ENCODE measurements at regions not wholly inside any gene's neighbourhood (a gene's known extent, or its start where the extent isn't known, plus 50 kb on each side); places are given as distances from the start of the nearest gene placed in this dataset.
"Not testable (repeated sequence)": the region's sequence is repeated elsewhere in the genome, so short reads cannot be mapped to it uniquely, and the experiment has no call there.

GRCh38 chr19:37303591-37304171 is 67.2 kb upstream of the ZNF527 start:
- DNase-seq (no peak), ATAC-seq (no peak)
- intact Hi-C loops (cut with DNase I, micrococcal nuclease): no loop called here

- DNase-seq (no peak), ATAC-seq (no peak)
- intact Hi-C loops (cut with DNase I, micrococcal nuclease): no loop called here
These were observed 66.6 kb upstream of the ZNF527 start for GRCh38 chr19:37304190-37304883.

- intact Hi-C loops (cut with DNase I, micrococcal nuclease): no loop called here
- ATAC-seq (no peak), DNase-seq (no peak)
These were observed 66.0 kb upstream of the ZNF527 start for GRCh38 chr19:37304884-37305255.

- intact Hi-C loops (cut with DNase I, micrococcal nuclease): no loop called here
- ATAC-seq: no peak
- DNase-seq: no peak
These were observed 64.4 kb upstream of the ZNF527 start for GRCh38 chr19:37306383-37306963.

- ATAC-seq (no peak), DNase-seq (no peak)
- intact Hi-C loops (cut with DNase I, micrococcal nuclease): no loop called here
These were observed 60.9 kb upstream of the ZNF527 start for GRCh38 chr19:37309834-37310575.

- peak; percentile 73 for ATAC-seq
- intact Hi-C loops (cut with DNase I, micrococcal nuclease): not testable (repeated sequence)
These were observed 58.2 kb upstream of the ZNF527 start for GRCh38 chr19:37312531-37313334.

GRCh38 chr19:37313335-37313627 is 57.6 kb upstream of the ZNF527 start:
- intact Hi-C loops (cut with DNase I, micrococcal nuclease): no loop called here
- DNase-seq: no peak
- ATAC-seq: no peak

More at GRCh38 chr19:37312531-37313334, 58.2 kb upstream of the ZNF527 start:
- DNase-seq: peak; percentile 47 to 54

GRCh38 chr19:37317403-37318209 is 53.3 kb upstream of the ZNF527 start:
- ATAC-seq (peak; percentile 97), DNase-seq (peak; percentile 95 to 96)
- intact Hi-C loops (cut with DNase I, micrococcal nuclease): no loop called here

GRCh38 chr19:37320988-37321387 is 49.9 kb upstream of the ZNF527 start:
- ATAC-seq; intact Hi-C loops (cut with DNase I, micrococcal nuclease); DNase-seq: not testable (repeated sequence)

Data from left colon (tissue), 2 donors.